ENCODE measurements at regions not wholly inside any gene's neighbourhood (a gene's known extent, or its start where the extent isn't known, plus 50 kb on each side); places are given as distances from the start of the nearest gene placed in this dataset.

GRCh38 chr1:69246109-69246508, 321.6 kb upstream of the LRRC7 start:
- no peak for DNase-seq (ENCODE audit: extremely low spot score)
- ChIA-PET CTCF (no interaction called here), POLR2A (no interaction called here)
- TF ChIP-seq HDGF (IDR thresholded peaks at IDR 0.05; ENCODE audit: borderline replicate concordance) (no peak), FOXA1 (IDR thresholded peaks at IDR 0.05) (no peak)

- ChIA-PET POLR2A (no interaction called here), CTCF (no interaction called here)
- TF ChIP-seq HDGF (IDR thresholded peaks at IDR 0.05; ENCODE audit: borderline replicate concordance) (no peak), L3MBTL2 (conservative IDR thresholded peaks at IDR 0.05) (no peak), FOXK2 (IDR thresholded peaks at IDR 0.05) (no peak), FOXM1 (IDR thresholded peaks at IDR 0.05; ENCODE audit: borderline replicate concordance) (no peak), TARDBP (IDR thresholded peaks at IDR 0.05) (no peak), SUZ12 (IDR thresholded peaks at IDR 0.05) (no peak), LEF1 (IDR thresholded peaks at IDR 0.05; ENCODE audit: borderline replicate concordance) (no peak), CTBP1 (IDR thresholded peaks at IDR 0.05; ENCODE audit: borderline replicate concordance) (no peak), ZNF384 (IDR thresholded peaks at IDR 0.05) (no peak), SP1 (IDR thresholded peaks at IDR 0.05) (no peak), ARNT (IDR thresholded peaks at IDR 0.05) (no peak), PKNOX1 (IDR thresholded peaks at IDR 0.05) (no peak), BHLHE40 (IDR thresholded peaks at IDR 0.05; ENCODE audit: borderline replicate concordance) (no peak), FOXA1 (IDR thresholded peaks at IDR 0.05) (no peak), NFRKB (IDR thresholded peaks at IDR 0.05) (no peak), ELF4 (IDR thresholded peaks at IDR 0.05) (no peak)
- DNase-seq (ENCODE audit: extremely low spot score) = no peak
Observed at GRCh38 chr1:69246710-69247109, 321.0 kb upstream of the LRRC7 start.

- no peak for TF ChIP-seq SUZ12 (IDR thresholded peaks at IDR 0.05)
- TF ChIP-seq FOXA1 (IDR thresholded peaks at IDR 0.05) = no peak
- TF ChIP-seq LEF1 (IDR thresholded peaks at IDR 0.05; ENCODE audit: borderline replicate concordance) = no peak
- no peak for TF ChIP-seq CTBP1 (IDR thresholded peaks at IDR 0.05; ENCODE audit: borderline replicate concordance)
- TF ChIP-seq SP1 (IDR thresholded peaks at IDR 0.05) = no peak
- POLR2A ChIA-PET = no interaction called here
- CTCF ChIA-PET = no interaction called here
- DNase-seq (ENCODE audit: extremely low spot score) = no peak
Observed at GRCh38 chr1:69252696-69253095, 315.0 kb upstream of the LRRC7 start.

GRCh38 chr1:69256036-69256435, 311.7 kb upstream of the LRRC7 start:
- ChIA-PET POLR2A (no interaction called here), CTCF (no interaction called here)
- TF ChIP-seq LEF1 (IDR thresholded peaks at IDR 0.05; ENCODE audit: borderline replicate concordance) (no peak), PKNOX1 (IDR thresholded peaks at IDR 0.05) (no peak), ELF4 (IDR thresholded peaks at IDR 0.05) (no peak), BHLHE40 (IDR thresholded peaks at IDR 0.05; ENCODE audit: borderline replicate concordance) (no peak), FOXK2 (IDR thresholded peaks at IDR 0.05) (no peak), L3MBTL2 (conservative IDR thresholded peaks at IDR 0.05) (no peak), NFRKB (IDR thresholded peaks at IDR 0.05) (no peak), FOXM1 (IDR thresholded peaks at IDR 0.05; ENCODE audit: borderline replicate concordance) (no peak), SP1 (IDR thresholded peaks at IDR 0.05) (no peak), ARNT (IDR thresholded peaks at IDR 0.05) (no peak), ZNF384 (IDR thresholded peaks at IDR 0.05) (no peak), SUZ12 (IDR thresholded peaks at IDR 0.05) (no peak), TARDBP (IDR thresholded peaks at IDR 0.05) (no peak), HDGF (IDR thresholded peaks at IDR 0.05; ENCODE audit: borderline replicate concordance) (no peak), FOXA1 (IDR thresholded peaks at IDR 0.05) (no peak), CTBP1 (IDR thresholded peaks at IDR 0.05; ENCODE audit: borderline replicate concordance) (no peak)
- no peak for DNase-seq (ENCODE audit: extremely low spot score)

GRCh38 chr1:69258842-69259241, 308.9 kb upstream of the LRRC7 start:
- CTCF ChIA-PET = interaction anchor here (0.6 kb wide), 1 partner anchor 179 kb away, joined by 3 read pairs; no protein-coding TSS in a partner anchor
- no peak for TF ChIP-seq HDGF (IDR thresholded peaks at IDR 0.05; ENCODE audit: borderline replicate concordance)
- TF ChIP-seq ZNF384 (IDR thresholded peaks at IDR 0.05) = no peak
- TF ChIP-seq SP1 (IDR thresholded peaks at IDR 0.05) = no peak
- TF ChIP-seq NFRKB (IDR thresholded peaks at IDR 0.05) = no peak
- TF ChIP-seq FOXA1 (IDR thresholded peaks at IDR 0.05) = no peak
- no peak for TF ChIP-seq TARDBP (IDR thresholded peaks at IDR 0.05)
- TF ChIP-seq ARNT (IDR thresholded peaks at IDR 0.05) = no peak
- no peak for TF ChIP-seq PKNOX1 (IDR thresholded peaks at IDR 0.05)
- POLR2A ChIA-PET = no interaction called here
- no peak for DNase-seq (ENCODE audit: extremely low spot score)

GRCh38 chr1:69263921-69264391, 303.8 kb upstream of the LRRC7 start:
- ChIA-PET CTCF (no interaction called here), POLR2A (no interaction called here)
- peak; percentile 46 for DNase-seq (ENCODE audit: extremely low spot score)
- TF ChIP-seq CTBP1 (IDR thresholded peaks at IDR 0.05; ENCODE audit: borderline replicate concordance) (0 out of 2 replicates have a peak, but pooled peaks have one; percentile 38), TARDBP (IDR thresholded peaks at IDR 0.05) (no peak), FOXA1 (IDR thresholded peaks at IDR 0.05) (0 out of 2 replicates have a peak, but pooled peaks have one; percentile 17), FOXM1 (IDR thresholded peaks at IDR 0.05; ENCODE audit: borderline replicate concordance) (no peak), ELF4 (IDR thresholded peaks at IDR 0.05) (no peak), PKNOX1 (IDR thresholded peaks at IDR 0.05) (peak; percentile 74)

All from HEK293T (cell line).